Spleen (tissue), 11 donors: ENCODE measurements at regions not wholly inside any gene's neighbourhood (a gene's known extent, or its start where the extent isn't known, plus 50 kb on each side); places are given as distances from the start of the nearest gene placed in this dataset.

Source experiments
- DNase-seq: peaks from one replicate; pipeline ENCODE4 v3.0.0-alpha.2; 2020
- H3K27ac ChIP-seq, 8 donors: fragments of 200-600 bp; sonication (generic) in 7 of 8; 1 replicate in 4 of 8; 2 replicates in 4 of 8; pipeline versions ENCODE4 v1.5.0 to v1.8.0; 2016 to 2021; ENCODE audit warnings: inconsistent platforms in 4 of 8, mild to moderate bottlenecking in 4 of 8, moderate library complexity in 1 of 8
- H3K27me3 ChIP-seq, 7 donors: fragments of 200-600 bp; sonication (generic) in 6 of 7; replicated peaks in 1 of 7; 1 replicate in 4 of 7; 2 replicates in 3 of 7; pipeline versions ENCODE4 v1.5.0 to v1.8.0; 2016 to 2021; ENCODE audit warnings: inconsistent platforms in 3 of 7, mild to moderate bottlenecking in 1 of 7
- H3K36me3 ChIP-seq, 6 donors: fragments of 200-600 bp; sonication (generic) in 5 of 6; 1 replicate in 4 of 6; 2 replicates in 2 of 6; pipeline versions ENCODE4 v1.5.0 to v1.8.0; 2016 to 2021; ENCODE audit warnings: inconsistent platforms in 2 of 6
- H3K4me1 ChIP-seq, 6 donors: fragments of 200-600 bp; sonication (generic) in 5 of 6; 1 replicate in 3 of 6; 2 replicates in 3 of 6; pipeline versions ENCODE4 v1.5.0 to v1.8.0; 2016 to 2021; ENCODE audit warnings: inconsistent platforms in 3 of 6
- H3K4me3 ChIP-seq, 8 donors: fragments of 200-600 bp; sonication (generic) in 7 of 8; 1 replicate in 4 of 8; 2 replicates in 4 of 8; pipeline versions ENCODE4 v1.5.0 to v1.8.0; 2016 to 2021; ENCODE audit warnings: inconsistent platforms in 4 of 8, mild to moderate bottlenecking in 4 of 8, moderate library complexity in 2 of 8
- H3K9me3 ChIP-seq, 8 donors: fragments of 200-600 bp; sonication (generic) in 7 of 8; 1 replicate in 4 of 8; 2 replicates in 4 of 8; pipeline versions ENCODE4 v1.5.0 to v1.8.0; 2016 to 2021; ENCODE audit warnings: inconsistent platforms in 4 of 8
- CTCF ChIP-seq, 11 experiments: fragments of 200-600 bp in 7 of 11; fragments of 450-650 bp in 4 of 11; sonication (generic) in 4 of 11; IDR thresholded peaks in 8 of 11; conservative IDR thresholded peaks in 3 of 11; 1 replicate in 7 of 11; 2 replicates in 4 of 11; pipeline versions ENCODE4 v1.4.0 to v1.8.0; 2016 to 2021; ENCODE audit warnings: antibody characterized with exemption in 11 of 11, inconsistent platforms in 4 of 11, mild to moderate bottlenecking in 1 of 11
- POLR2A ChIP-seq, 3 donors: fragments of 450-650 bp; IDR thresholded peaks; one replicate each; pipeline ENCODE4 v1.5.1; 2017; ENCODE audit warnings: antibody characterized with exemption in 3 of 3, mild to moderate bottlenecking in 1 of 3
- POLR2AphosphoS5 ChIP-seq, 3 donors: sonication (generic); formaldehyde crosslinking; IDR thresholded peaks; one replicate each; pipeline ENCODE4 v1.5.1; 2017; ENCODE audit warnings: antibody characterized with exemption in 3 of 3
- WGBS, 5 donors: extraction: QIAGEN DNeasy Blood & Tissue Kit in 3 of 5; methylation state at CpG; one replicate each; pipeline versions ENCODE4 v1.1.5 to v1.1.7; 2013 to 2018; 5-methylcytosine and 5-hydroxymethylcytosine counted together
- intact Hi-C: fragments of 100-400 bp; cut with DNase I; formaldehyde crosslinking; loops from one replicate; pipeline ENCODE4 v1.15.0; 2023; ENCODE audit warnings: low total_unique reads
- donor health status: healthy with polysubstance abuse.
- donor health status: DM: no; HTN: no; CAD: no; lungs with moderate emphysema.
- donor health status: DM: no; HTN: no; CAD: no.
- donor health status: Bipolar disorder and iron deficiency.
- donor health status: healthy.
- donor health status: DM: no; HTN: no; CAD: no.
- donor health status: DM: yes; HTN: yes; CAD: no.

DNA sequence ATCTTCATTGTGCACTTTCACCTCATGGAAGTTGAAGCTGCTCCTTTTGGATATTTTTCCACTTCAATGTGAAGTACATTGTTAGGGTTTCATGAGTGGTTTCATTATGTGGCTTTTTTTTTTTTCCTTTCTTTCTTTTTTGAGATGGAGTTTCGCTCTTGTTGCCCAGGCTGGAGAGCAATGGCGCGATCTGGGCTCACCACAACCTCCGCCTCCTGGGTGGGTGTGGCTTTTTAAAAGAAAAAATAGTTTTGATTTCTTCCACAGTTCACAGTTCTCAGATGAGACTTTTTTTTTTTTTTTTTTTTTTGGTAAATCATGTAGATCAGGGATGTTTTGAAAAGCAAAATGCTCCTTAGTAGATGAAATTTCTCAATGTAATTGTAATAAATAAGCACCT is 652.3 kb upstream of the ANKRD30A start:
- 68 to 87% (median 82%) methylated on average over 4 of the region's 4 CpGs for WGBS, 5 donors
- TF ChIP-seq POLR2A (IDR thresholded peaks at IDR 0.05) (no peak), CTCF (IDR thresholded peaks at IDR 0.05 in 8 of 11, conservative IDR thresholded peaks at IDR 0.05 in 3 of 11) (no peak), POLR2AphosphoS5 (IDR thresholded peaks at IDR 0.05) (no peak)

DNA sequence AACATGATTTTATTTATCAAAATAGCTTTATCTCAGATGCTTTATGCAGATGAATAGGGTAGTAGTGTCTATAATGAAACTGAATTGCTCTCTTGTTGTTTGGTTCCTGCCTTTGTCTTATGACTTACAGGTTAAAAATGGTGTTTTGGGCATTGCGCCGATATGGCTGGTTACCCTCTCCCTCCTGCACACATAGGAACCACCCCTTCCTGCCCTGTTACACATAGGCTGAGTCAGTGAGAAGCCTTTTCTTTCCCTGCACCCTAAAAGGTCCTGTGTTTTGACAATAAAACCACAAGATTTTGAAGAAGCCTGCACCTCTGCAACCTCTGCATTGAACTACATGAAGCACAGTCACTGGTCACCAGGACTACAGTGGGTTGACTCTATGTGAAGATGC is 655.8 kb upstream of the ANKRD30A start:
- Histone ChIP-seq H3K4me3 (no peak overlapping the region), H3K4me1 (no peaks in the 10 kb centered on the region), H3K9me3 (no peaks in the 10 kb centered on the region), H3K27ac (no peak overlapping the region), H3K27me3 (no peaks in the 10 kb centered on the region), H3K36me3 (no peaks in the 10 kb centered on the region)
- TF ChIP-seq CTCF (IDR thresholded peaks at IDR 0.05 in 8 of 11, conservative IDR thresholded peaks at IDR 0.05 in 3 of 11): no peak
- no peak for TF ChIP-seq POLR2AphosphoS5 (IDR thresholded peaks at IDR 0.05)
- no peak for TF ChIP-seq POLR2A (IDR thresholded peaks at IDR 0.05)
- intact Hi-C loops: no loop called here
- 85 to 98% (median 93%) methylated on average over 2 of the region's 2 CpGs for WGBS, 5 donors
- no peak for DNase-seq

More for the DNA sequence above, 652.3 kb upstream of the ANKRD30A start:
- Histone ChIP-seq H3K27ac (no peak overlapping the region), H3K4me3 (no peak overlapping the region), H3K9me3 (peaks cover 0 to 3% (median 0%) of the 10 kb centered on the region in 8 donors), H3K36me3 (no peaks in the 10 kb centered on the region), H3K4me1 (no peaks in the 10 kb centered on the region), H3K27me3 (no peaks in the 10 kb centered on the region)
- no peak for DNase-seq
- intact Hi-C loops: no loop called here

GRCh38 chr10:36468620-36469019 is 656.8 kb upstream of the ANKRD30A start:
- DNase-seq: no peak
- no peaks in the 10 kb centered on the region for H3K36me3 ChIP-seq
- no peak overlapping the region for H3K4me3 ChIP-seq
- no peak overlapping the region for H3K27ac ChIP-seq
- no peaks in the 10 kb centered on the region for H3K27me3 ChIP-seq
- WGBS, 5 donors: 77 to 93% (median 87%) methylated on average over 3 of the region's 3 CpGs
- intact Hi-C loops: no loop called here
- no peak for TF ChIP-seq CTCF (IDR thresholded peaks at IDR 0.05 in 8 of 11, conservative IDR thresholded peaks at IDR 0.05 in 3 of 11)
- TF ChIP-seq POLR2A (IDR thresholded peaks at IDR 0.05): no peak
- no peak for TF ChIP-seq POLR2AphosphoS5 (IDR thresholded peaks at IDR 0.05)
- H3K9me3 ChIP-seq: no peaks in the 10 kb centered on the region
- no peaks in the 10 kb centered on the region for H3K4me1 ChIP-seq

GRCh38 chr10:36465604-36466379 is 659.6 kb upstream of the ANKRD30A start:
- H3K9me3 ChIP-seq: peaks cover 0 to 2% (median 0%) of the 10 kb centered on the region in 8 donors
- TF ChIP-seq POLR2AphosphoS5 (IDR thresholded peaks at IDR 0.05) (no peak), POLR2A (IDR thresholded peaks at IDR 0.05) (no peak), CTCF (IDR thresholded peaks at IDR 0.05 in 8 of 11, conservative IDR thresholded peaks at IDR 0.05 in 3 of 11) (no peak)
- no peak overlapping the region for H3K4me3 ChIP-seq
- no peak overlapping the region for H3K27ac ChIP-seq
- WGBS, 5 donors: 85 to 94% (median 88%) methylated on average over 3 of the region's 3 CpGs
- H3K36me3 ChIP-seq: no peaks in the 10 kb centered on the region
- no peak for DNase-seq
- intact Hi-C loops: no loop called here
- no peaks in the 10 kb centered on the region for H3K4me1 ChIP-seq
- H3K27me3 ChIP-seq: no peaks in the 10 kb centered on the region
